HL-60 (cell line): ENCODE measurements at regions not wholly inside any gene's neighbourhood (a gene's known extent, or its start where the extent isn't known, plus 50 kb on each side); places are given as distances from the start of the nearest gene placed in this dataset.

Source experiments
- CTCF ChIP-seq: IDR thresholded peaks from one replicate; pipeline ENCODE4 v1.5.1; 2011; ENCODE audit warnings: low read length, control low read depth, inconsistent platforms; ENCODE audit not compliant: insufficient read depth
- POLR2AphosphoS5 ChIP-seq: IDR thresholded peaks from 2 replicates; pipeline ENCODE4 v1.6.1; 2012; ENCODE audit warnings: low read depth

- TF ChIP-seq CTCF (no peak), POLR2AphosphoS5 (no peak)
These were observed 59.0 kb upstream of the HUNK start for GRCh38 chr21:31813862-31814261.
